GM21737 (cell line): ENCODE measurements at regions not wholly inside any gene's neighbourhood (a gene's known extent, or its start where the extent isn't known, plus 50 kb on each side); places are given as distances from the start of the nearest gene placed in this dataset.
A peak's percentile ranks its signal among the peaks of the same experiment; 100 is the strongest.
"Not testable (repeated sequence)": the region's sequence is repeated elsewhere in the genome, so short reads cannot be mapped to it uniquely, and the experiment has no call there.

ENCODE experiments used
- ATAC-seq: cut with Tn5 transposase; IDR thresholded peaks from one replicate; pipeline ENCODE4 v1.9.1; 2021; ENCODE audit warnings: mild to moderate bottlenecking, moderate library complexity; ENCODE audit not compliant: unreplicated experiment

DNA sequence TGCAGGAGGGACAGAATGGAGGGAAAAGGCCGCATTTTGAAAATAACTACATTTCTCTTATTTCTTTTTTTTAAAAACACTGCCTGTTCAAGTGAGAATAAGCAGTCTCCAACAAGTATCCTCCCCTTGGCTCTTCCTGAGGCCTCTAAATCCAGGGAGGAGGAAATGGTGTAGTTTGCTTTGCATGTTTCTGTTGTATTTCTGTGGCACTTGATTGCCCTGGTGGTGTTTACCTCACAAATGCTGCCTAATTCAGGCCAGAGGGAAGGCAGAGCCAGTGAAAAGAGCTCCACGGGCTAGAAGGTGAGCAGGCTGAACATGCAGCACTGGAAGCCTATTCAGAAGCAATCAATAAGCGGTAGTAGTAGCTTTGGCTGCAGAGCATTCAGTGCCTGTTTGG, 149.3 kb upstream of the ATP11B start:
- no peak for ATAC-seq

DNA sequence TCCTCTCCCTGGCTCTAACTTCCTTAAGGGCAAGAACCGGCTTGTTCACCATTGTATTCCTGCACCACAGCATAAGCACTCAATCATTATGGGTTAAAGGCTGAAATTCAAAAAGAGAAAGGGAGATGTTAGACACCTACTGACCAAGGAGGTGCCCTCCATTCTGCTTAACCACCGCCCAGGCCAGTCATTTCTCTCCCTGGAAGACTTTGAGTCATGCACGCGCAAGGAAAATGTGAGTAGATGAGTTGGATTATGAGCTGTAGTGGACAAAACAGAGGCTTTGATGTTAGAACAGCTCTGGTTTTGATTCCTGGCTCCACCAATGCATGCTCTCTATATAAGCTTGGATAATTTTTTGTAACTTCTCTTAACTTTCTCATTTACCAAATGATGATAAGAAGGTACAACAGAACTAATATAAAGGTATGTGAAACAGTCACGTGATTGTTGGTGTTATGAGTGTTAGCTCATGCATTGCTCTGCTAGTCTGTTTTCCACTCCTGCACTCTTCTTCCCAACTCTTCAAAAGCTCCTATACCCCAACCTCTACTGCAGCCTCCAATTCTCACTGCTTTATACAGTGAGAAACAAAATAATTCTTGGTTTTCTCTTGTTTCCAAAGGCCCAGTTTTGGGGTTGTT, 148.4 kb upstream of the ATP11B start:
- ATAC-seq = no peak

DNA sequence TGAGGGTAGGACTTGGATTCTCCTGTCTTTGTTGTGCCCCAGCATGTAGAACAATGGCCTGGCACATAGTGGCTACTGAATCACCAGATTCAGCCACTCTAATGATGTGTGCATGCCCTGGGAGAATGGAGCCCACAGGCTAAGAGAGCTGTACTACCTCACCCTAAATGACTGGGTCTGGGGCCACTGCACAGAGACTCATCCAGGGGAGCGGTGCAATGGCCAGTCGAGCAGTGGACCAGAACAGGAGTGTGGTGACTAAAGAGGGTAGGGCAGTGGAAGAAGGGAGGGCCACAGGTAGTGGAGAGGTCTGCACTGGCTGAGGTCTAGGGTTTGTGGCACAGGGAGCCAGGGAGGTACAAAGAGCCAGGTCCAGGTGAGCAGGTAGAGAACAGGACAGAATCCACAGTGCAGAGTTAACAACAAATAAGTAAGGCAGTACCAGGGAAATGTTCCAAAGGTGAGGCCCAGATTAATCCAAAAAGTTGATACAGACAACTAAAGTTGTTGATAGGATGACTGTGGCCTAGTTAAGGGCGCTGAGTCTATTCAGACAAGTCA, 142.7 kb upstream of the ATP11B start:
- no peak for ATAC-seq

DNA sequence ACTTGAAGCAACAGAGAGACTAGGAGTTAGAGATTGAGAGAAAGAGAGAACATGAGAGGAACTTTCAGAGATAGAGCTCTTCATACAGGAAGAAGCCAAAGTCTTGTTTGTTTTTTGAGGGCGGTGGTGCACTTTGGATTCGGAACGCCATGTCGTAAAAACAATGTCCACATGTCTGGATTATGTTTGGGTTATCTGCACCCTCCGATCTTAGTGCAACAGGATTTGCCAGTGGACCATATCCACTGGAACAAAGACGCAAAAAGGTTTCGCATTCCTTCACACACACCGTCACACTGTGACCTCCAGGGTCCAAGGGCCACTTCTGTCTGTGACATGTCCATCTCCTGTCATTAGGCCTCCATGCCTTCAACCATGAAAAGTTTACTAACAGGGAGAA, 141.8 kb upstream of the ATP11B start:
- no peak for ATAC-seq

DNA sequence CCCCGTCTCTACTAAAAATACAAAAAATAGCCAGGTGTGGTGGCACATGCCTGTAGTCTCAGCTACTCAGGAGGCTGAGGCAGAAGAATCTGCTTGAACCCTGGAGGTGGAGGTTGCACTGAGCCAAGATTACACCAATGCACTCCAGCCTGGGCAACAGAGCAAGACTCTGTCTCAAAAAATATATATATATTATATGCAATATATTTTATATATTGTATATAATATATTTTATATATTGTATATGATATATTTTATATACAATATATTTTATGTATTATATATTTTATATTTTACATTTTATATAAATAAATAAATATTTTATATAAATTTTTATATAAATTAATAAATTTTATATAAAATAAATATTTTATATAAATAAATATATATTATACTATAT, 140.2 kb upstream of the ATP11B start:
- not testable (repeated sequence) for ATAC-seq

DNA sequence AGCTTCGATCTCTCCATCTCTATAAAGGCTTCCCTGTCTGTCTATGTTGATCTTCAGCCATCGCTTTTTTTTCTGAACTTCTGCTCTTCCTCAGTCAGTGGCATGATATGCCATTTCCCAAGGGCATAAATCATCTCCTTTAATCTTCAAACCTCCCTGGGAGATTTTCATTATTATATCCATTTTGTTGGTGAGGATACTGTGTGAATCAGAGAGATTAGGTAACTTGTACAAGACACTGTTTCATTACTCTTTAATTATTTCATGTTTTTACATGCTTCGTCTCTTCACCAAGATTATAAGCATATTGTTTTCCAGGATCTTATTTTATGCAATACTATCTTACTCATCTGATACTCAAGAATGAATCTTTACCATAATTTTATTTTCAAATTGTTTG, 124.8 kb upstream of the ATP11B start:
- no peak for ATAC-seq

DNA sequence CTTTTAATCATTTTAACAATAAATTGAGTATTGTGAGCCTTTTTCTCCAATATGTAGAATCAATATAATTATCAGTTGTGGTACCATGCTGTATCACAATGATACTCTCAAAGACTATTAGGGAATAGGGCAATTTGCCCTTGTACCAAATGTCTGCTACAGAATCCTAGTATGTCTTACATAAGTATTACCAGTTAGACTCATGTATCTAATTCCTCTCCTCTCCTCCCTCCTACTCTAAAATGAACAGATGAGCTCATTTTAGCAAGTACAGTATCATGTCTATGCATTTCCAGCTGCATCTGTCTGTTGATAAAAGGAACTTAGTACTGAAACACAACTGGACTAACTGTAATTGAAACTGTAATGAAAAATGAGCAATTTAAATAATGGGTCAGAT, 124.3 kb upstream of the ATP11B start:
- no peak for ATAC-seq

DNA sequence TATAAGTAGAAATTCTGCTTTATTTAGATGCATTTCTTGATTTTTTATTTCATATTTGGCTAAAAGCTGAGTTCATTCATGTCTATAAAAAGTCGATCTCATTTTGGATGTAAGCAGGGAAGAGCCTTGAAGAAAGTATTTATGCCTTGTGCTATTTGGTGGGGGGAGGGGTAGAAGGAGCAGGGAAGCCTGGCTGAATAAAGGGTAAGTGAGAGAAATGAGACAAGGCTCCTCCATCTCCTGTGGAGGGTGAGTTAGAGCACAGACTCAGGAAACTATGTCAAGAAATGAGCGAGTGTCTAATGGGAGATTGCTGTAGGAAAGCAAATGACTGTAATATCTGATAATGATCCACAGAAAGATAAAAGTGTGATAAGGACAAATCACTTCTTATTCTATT, 121.8 kb upstream of the ATP11B start:
- no peak for ATAC-seq

DNA sequence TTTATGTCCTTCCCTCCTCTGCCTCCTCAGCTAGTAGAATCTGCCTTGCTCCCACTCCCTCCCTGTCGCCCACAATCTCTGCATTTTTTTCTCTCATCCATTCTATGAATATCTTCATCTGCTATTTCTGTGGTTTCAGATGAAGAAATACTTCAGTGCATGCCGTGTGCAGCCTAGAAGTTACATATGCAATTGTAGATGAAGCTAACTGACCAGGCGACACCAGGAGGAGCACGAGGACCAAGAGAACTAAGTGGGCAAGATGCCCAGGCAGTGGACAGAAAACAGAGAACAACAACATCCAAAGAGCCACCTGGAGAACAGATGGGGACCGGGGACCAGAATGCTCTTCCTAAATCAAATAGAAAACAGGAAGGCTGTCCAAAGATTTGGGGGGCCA, 121.4 kb upstream of the ATP11B start:
- ATAC-seq = no peak

DNA sequence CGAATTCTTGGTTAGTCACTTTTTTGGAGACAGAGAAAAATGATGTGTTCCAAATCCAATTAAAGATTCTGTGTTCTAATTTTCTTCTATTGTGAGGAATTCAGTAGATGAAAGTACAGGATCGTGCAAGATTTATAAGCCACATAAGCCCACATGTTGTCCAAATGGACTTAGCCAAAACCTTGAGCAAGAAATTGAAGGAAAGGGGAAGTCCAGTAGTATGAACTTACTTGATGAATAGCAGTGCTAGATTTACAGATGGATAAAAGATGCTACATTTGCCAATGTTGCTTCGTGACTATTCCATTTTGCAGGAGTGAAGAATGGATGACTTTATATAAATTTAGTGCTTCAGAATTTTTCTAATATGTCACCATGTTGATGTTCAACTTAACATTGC, 120.0 kb upstream of the ATP11B start:
- no peak for ATAC-seq

DNA sequence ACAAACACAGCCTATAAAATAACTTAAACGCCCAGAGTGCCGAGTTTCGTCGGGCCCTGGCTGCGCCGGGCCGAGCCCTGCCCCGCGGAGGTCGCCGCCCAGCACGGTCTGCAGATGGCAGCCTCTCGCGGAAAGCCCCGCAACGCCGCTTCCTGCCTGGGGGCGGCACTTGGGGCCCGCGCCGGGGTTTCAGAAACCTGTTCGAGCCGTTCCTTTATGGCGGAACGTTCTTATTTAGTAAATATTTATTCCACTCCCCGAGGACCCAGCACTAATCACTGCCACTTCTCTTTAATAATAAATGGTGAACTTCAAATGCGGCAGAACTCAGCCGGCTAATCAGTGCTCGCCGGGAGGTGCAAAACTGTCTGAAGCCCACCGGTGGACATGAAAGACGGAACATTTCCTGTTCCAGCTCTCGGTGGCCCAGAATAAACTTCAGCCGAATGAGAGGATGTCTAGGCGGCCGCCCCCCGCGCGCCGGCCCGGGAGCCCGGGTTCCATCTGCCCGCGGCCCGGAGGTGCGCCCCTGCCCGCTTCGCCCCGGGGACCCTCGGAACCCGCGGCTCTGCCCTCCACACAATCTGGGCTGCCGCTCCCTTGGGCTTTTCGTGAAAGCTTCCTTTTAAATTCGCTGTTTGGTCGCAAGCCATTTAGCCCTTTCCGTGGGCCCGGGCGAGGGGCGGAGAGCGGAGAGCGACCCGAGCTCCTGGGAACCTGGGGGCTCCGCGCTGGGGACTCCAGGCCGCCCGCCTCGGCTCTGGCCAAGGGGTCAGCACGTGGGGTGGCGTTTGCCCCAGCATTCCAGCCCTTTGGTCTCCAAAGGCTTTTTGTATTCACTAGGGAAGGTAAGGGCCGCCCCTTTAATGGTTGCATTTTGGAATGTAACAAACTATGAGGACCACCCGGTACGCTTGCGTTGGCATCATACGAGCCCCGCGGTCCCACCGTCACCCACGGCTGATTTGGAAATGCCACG, 110.8 kb upstream of the ATP11B start:
- peak; percentile 92 for ATAC-seq

DNA sequence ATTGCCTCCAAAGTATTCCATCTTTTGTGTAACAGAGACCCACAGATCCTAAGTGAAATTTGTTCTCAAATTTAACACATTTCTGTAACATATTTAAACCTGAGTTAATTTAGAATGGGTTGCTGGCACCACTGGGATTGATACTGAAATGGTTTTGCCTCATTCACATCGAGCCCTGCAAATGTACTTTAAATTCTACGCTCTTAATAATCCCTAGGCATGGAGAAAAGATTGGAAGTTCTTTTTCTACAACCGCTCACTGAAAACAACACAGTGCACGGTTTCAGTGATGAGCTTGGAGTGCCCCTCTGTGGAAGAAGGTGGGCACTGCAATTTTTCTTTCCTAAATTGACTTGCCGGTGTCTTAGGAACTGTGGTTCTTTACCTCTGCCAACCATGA, 109.9 kb upstream of the ATP11B start:
- ATAC-seq = peak; percentile 71

DNA sequence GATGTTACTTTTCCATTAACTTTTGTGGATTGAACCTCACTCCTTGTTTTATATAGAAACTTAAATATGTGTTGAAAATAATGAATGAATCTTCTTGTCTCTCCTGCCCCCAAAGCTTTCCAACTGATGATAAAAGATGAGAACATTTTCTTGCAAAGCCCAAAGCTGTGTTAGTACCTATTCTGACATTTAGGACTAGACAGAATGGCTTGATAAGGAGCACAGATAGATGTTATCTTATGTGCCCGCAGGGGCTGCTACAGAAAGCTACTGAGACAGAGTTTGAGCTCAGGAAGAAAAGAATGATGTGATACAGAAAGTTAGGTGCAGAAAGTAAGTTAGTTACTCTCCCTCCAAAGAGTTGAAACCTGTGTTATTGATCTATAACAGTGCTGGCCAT, 109.4 kb upstream of the ATP11B start:
- ATAC-seq = no peak

DNA sequence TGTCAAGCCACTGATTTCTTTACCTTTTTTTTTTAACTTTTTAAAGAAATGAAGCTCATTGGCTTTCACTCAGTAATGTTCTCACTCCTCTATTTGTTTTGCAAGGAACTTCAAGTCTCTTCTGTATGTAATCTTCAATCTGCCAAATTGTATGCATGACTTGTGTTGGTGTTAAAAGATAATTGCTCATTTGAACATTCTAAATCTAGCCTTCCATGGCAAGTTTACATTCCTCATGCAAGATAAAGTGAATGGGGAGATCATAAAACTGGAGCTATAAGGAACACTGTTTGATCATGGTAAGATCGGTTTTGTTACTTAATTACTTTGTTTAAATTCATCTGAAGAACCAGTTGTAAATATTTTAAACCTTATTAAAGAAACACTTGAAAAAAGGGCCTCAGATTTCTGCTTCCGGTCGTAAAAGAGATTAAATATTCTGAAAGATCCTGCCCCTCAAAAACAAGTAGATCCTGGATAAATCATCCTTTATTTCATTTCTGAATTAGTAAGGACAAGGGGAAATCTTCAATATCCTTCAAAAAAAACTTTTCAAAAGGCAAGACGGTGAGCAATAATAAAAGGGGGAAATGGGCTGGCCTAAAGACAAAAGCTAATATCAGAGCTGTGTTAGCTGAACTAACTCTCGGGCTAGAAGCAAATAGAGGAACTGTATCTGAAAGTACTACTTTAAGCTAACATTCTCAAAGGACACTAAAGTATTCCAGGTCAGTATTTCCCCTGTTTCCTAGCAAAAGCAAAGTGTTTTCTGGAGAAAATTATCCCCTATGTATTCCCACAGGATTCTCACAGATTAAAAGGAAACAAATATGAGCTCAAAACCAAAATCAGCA, 107.0 kb upstream of the ATP11B start:
- ATAC-seq = no peak

DNA sequence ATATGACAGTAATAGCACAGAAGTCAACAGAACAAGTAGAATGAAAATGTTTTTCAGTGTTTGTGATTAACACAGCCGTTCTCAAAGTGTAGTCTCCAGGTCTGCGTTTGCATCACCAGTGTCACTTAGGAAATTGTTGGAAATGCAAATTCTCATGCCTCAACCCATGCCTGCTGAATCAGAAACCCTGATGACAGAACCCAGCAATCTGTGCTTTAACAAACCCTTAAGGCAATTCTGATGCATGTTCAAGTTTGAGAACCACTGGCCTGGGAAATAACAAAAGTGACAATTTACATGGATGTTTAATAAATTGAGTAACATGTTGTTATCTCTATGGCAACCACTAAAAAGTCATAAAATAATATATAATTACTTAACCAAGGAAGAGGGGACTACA, 103.1 kb upstream of the ATP11B start:
- ATAC-seq = no peak

DNA sequence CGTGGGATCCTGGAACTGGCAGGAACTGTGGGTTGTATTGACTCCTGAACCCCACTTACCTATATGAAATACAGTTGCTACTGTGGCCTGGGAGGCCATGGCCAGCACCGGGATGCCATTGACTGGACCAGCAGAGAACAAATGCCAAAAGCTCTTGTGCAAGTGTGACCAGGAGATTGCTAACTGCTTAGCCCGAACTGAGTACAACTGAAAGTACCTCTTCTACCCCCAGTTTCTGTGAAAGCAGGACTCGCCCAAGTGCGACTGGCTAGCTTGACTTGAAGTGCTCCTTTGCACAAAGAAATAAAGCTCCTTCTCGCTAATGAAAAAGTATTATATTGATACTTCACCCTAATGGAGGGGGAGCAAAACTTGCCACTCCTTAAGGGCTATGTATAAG, 101.3 kb upstream of the ATP11B start:
- ATAC-seq = no peak

DNA sequence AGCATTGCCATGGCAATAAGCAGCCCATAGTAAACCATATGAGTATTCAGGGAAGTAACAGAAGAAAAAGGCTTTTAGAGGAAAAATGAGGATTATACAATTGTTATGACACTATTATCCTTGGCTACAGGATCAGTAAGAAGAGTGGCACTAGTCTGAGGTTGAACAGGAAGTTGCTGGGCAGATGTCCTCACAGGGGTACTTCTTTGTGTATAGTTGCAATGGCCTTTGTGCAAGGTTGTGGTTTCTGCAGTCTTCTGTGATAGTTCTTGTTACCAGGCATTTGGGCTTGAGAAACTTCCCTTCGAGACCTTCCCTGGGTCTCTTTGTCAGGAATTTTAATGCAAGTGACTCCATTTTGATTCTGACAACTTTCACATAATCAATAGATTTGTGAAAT, 100.6 kb upstream of the ATP11B start:
- no peak for ATAC-seq

DNA sequence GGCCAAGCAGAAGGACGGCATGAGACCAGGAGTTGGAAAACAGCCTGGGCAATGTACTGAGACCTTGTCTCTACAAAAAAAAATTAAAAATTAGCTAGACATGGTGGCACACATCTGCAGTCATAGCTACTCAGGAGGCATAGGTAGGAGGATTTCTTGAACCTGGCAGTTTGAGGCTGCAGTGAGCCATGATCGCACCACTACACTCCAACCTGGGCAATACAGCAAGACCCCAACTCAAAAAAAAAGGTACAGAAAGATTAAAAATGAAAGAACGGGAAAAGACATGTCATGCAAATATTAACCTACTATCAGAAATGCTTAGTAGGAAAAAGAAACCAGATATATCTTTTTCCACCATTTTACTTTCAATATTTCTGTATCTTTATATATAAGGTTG, 99.6 kb upstream of the ATP11B start:
- no peak for ATAC-seq

DNA sequence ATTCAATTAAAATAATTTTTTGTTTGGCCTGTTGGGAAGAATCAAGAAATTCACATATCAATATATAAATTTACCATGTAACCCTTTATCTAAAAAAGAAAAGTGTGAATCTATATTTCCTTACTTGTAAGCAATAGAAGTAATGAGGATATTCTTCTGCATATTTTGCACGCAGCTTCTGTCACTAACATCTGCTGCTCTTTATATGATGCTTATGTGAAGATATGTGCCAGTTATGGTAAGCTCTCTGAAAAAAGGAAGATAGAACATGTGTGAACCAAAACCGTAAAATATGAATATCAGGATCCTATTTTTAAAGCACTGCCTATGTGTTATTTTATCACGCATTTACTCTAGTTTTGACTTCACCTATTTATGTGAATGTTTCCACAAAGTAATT, 96.4 kb upstream of the ATP11B start:
- ATAC-seq = no peak

DNA sequence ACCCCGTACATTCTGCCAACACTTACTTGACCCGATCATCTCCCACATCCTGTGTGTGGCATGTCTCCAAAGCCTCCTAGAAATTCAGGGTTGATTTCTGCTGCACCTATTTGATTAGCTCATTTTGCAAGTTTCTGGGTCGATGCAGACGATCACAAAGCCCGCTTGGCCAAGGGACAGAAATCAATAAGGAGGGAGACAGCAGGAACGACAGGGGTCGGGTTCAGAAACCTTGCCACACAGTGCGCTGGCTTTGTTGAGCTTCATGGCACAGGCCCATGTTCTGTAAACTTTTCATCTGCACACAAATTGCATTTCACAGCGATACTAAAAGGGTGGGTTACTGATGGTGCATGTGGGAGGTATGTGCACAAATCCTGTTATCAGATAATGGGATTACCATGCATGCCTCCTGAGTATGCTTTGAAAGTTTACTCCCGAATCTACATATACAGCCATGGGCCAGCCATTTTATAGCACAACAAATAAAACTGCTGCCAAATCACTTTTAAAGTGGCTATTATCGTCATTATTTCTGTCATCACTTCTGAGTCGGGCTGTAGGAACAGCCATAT, 95.9 kb upstream of the ATP11B start:
- no peak for ATAC-seq

DNA sequence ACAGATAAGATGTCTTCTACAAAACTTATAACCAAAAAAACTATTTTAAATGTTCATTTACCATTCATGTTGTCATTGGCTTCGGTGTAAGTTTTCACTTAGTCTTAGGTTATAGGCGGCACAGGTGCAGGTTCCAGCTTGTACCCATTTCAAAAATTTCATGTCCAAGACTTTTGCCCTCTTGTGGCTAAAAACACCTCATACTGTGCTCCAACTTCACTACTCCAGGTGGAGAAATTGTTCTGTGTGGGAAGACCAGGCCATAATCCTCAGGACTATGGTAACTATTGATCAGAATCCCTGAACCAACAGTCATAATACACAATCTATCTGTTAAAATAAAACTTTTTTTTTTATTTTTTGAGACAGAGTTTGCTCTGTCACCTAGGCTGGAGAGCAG, 95.2 kb upstream of the ATP11B start:
- ATAC-seq = no peak
